Stomach (tissue), 4 donors: ENCODE measurements at regions not wholly inside any gene's neighbourhood (a gene's known extent, or its start where the extent isn't known, plus 50 kb on each side); places are given as distances from the start of the nearest gene placed in this dataset.

Experiments
- POLR2A ChIP-seq, 4 donors: fragments of 450-650 bp; IDR thresholded peaks; one replicate each; pipeline ENCODE4 v1.6.1; 2016; ENCODE audit warnings: antibody characterized with exemption in 4 of 4, control low read depth in 2 of 4, mild to moderate bottlenecking in 1 of 4, moderate library complexity in 1 of 4
- POLR2AphosphoS5 ChIP-seq, 3 donors: sonication (generic); formaldehyde crosslinking; IDR thresholded peaks; one replicate each; pipeline ENCODE4 v1.6.1; 2016; ENCODE audit warnings: antibody characterized with exemption in 3 of 3
- TF ChIP-seq, protein P1 (sequence below), 7 experiments: fragments of 450-650 bp in 4 of 7; fragments of 200-600 bp in 3 of 7; sonication (generic) in 3 of 7; IDR thresholded peaks; one replicate each; pipeline ENCODE4 v1.5.1; 2016 to 2019; ENCODE audit warnings: antibody characterized with exemption in 7 of 7, control low read depth in 2 of 7, mild to moderate bottlenecking in 1 of 7

- TF ChIP-seq POLR2A (IDR thresholded peaks at IDR 0.05): no peak
- TF ChIP-seq POLR2AphosphoS5 (IDR thresholded peaks at IDR 0.05): no peak
- TF ChIP-seq, protein P1, sequence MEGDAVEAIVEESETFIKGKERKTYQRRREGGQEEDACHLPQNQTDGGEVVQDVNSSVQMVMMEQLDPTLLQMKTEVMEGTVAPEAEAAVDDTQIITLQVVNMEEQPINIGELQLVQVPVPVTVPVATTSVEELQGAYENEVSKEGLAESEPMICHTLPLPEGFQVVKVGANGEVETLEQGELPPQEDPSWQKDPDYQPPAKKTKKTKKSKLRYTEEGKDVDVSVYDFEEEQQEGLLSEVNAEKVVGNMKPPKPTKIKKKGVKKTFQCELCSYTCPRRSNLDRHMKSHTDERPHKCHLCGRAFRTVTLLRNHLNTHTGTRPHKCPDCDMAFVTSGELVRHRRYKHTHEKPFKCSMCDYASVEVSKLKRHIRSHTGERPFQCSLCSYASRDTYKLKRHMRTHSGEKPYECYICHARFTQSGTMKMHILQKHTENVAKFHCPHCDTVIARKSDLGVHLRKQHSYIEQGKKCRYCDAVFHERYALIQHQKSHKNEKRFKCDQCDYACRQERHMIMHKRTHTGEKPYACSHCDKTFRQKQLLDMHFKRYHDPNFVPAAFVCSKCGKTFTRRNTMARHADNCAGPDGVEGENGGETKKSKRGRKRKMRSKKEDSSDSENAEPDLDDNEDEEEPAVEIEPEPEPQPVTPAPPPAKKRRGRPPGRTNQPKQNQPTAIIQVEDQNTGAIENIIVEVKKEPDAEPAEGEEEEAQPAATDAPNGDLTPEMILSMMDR (IDR thresholded peaks at IDR 0.05): no peak
Measured at GRCh38 chr11:20213790-20214189, 53.5 kb upstream of the DBX1 start.
